Skeletal muscle cell (primary cell): ENCODE measurements at regions not wholly inside any gene's neighbourhood (a gene's known extent, or its start where the extent isn't known, plus 50 kb on each side); places are given as distances from the start of the nearest gene placed in this dataset.
"Not testable (repeated sequence)": the region's sequence is repeated elsewhere in the genome, so short reads cannot be mapped to it uniquely, and the experiment has no call there.

Experiments used
- DNase-seq: peaks from one replicate; pipeline ENCODE4 v3.0.0-alpha.2; 2010; ENCODE audit warnings: low read depth
- H3K4me3 ChIP-seq: 2 replicates; pipeline ENCODE4 v1.5.1; 2011; ENCODE audit warnings: low read depth, mild to moderate bottlenecking, control low read depth, low read length, moderate library complexity

DNA sequence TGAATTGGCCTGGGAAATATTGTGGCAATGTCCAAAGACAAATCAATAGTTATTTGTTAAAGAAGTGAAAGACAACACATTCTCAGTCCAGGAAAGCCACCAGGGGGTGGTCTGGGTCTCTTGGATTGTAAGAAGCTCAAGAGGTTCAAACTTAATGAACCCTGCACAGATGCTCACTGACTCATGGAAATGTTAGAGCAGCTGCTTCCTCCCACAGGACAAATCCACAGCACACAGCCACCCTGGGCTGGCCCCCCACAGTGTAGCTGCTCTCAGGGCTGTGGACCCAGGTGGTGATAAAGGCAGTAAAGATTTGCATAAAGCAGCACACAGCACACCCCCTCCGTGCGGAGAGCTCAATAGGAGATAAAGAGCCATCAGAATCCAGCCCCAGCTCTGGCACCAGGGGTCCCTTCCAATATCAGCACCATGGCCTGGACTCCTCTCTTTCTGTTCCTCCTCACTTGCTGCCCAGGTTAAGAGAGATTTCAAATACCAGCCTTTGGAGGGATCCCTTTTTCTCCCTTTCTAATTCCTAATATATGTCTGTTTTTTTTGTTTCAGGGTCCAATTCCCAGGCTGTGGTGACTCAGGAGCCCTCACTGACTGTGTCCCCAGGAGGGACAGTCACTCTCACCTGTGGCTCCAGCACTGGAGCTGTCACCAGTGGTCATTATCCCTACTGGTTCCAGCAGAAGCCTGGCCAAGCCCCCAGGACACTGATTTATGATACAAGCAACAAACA lies 124.8 kb downstream of the VPREB1 start:
- not testable (repeated sequence) for H3K4me3 ChIP-seq
- DNase-seq, result peak; percentile 14

DNA sequence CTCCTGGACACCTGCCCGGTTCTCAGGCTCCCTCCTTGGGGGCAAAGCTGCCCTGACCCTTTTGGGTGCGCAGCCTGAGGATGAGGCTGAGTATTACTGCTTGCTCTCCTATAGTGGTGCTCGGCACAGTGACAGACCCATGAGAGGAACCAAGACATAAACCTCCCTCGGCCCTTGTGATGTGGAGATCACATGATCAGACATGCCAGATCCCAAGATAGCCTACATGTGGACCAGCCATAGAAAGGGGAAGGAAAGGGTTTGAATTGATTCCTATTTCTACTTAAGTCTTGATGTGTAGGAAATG lies 125.3 kb downstream of the VPREB1 start:
- DNase-seq, result no peak

DNA sequence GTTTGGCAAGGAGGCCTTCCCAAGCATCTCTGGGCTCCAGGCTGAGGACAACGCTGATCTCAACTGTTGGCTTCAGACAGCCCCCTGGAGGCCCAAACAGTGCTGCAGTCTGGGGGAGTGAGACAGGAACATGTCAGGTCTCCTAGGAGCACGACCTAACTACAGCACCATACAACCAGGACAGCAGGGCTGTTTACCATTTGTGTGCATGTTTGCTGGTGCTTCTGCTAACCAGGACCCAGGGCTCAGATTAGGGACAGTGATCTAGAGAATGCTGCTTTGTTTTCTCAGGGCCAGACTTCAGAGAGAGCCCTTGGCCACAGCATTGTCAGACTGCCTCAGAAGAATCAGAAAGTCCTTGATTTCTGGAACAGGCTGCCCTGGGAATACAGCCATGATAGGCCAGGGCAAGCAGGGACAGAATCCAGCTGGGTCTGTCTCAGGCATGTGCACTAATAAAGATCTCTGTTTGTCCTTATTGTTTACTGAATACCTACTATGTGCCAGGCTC lies 126.5 kb downstream of the VPREB1 start:
- H3K4me3 ChIP-seq, result no peak overlapping the region
- no peak for DNase-seq

More for the DNA sequence above, 125.3 kb downstream of the VPREB1 start:
- no peak overlapping the region for H3K4me3 ChIP-seq

- no peak for DNase-seq
- no peak overlapping the region for H3K4me3 ChIP-seq
Observed at GRCh38 chr22:22372086-22372485, 127.5 kb downstream of the VPREB1 start.

DNA sequence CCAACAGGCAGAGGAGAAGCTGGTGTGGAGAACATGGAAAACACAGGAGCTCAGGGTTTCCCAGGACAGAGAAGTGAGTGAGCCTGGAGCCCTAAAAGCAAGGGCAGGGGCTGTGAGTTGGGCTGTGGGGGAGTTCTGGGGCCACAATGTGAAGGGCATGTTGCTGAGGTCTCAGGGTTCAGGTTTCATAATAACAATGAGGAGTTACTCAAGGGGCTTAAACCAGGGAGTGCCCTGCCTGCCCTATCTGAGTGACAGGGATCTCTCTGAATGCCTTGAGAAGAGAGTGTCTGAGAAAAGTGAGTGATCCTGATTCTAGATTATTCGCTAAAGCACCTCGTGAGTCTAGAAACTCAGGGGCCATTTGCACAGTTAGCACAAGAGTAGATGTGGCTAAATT lies 129.6 kb downstream of the VPREB1 start:
- DNase-seq, result no peak
- H3K4me3 ChIP-seq, result no peak overlapping the region

GRCh38 chr22:22374579-22374978 lies 130.0 kb downstream of the VPREB1 start:
- H3K4me3 ChIP-seq, result no peak overlapping the region
- DNase-seq, result no peak

- H3K4me3 ChIP-seq, result no peak overlapping the region
- peak; percentile 29 for DNase-seq
Observed at GRCh38 chr22:22375576-22376351, 131.2 kb downstream of the VPREB1 start.

DNA sequence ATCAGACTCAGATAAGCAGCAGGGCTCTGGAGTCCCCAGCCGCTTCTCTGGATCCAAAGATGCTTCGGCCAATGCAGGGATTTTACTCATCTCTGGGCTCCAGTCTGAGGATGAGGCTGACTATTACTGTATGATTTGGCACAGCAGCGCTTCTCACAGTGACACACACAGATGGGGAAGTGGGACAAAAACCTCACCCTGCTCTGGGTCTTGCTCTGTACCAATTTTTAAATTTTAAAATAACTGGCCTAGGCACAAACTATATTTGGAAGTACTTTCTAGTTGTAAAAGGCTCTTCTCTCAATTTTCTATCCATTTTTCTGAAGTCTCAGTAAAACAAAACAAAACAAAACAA lies 131.7 kb downstream of the VPREB1 start:
- DNase-seq, result no peak
- no peak overlapping the region for H3K4me3 ChIP-seq

- DNase-seq, result not testable (repeated sequence)
Observed at GRCh38 chr22:22376884-22377283, 131.7 kb downstream of the ZNF280B start.

GRCh38 chr22:22377335-22377734 lies 131.2 kb downstream of the ZNF280B start:
- DNase-seq, result no peak
- H3K4me3 ChIP-seq, result no peak overlapping the region

More at GRCh38 chr22:22376884-22377283, 131.7 kb downstream of the ZNF280B start:
- not testable (repeated sequence) for H3K4me3 ChIP-seq

- DNase-seq, result no peak
- no peak overlapping the region for H3K4me3 ChIP-seq
Observed at GRCh38 chr22:22378446-22379415, 129.8 kb downstream of the ZNF280B start.

DNA sequence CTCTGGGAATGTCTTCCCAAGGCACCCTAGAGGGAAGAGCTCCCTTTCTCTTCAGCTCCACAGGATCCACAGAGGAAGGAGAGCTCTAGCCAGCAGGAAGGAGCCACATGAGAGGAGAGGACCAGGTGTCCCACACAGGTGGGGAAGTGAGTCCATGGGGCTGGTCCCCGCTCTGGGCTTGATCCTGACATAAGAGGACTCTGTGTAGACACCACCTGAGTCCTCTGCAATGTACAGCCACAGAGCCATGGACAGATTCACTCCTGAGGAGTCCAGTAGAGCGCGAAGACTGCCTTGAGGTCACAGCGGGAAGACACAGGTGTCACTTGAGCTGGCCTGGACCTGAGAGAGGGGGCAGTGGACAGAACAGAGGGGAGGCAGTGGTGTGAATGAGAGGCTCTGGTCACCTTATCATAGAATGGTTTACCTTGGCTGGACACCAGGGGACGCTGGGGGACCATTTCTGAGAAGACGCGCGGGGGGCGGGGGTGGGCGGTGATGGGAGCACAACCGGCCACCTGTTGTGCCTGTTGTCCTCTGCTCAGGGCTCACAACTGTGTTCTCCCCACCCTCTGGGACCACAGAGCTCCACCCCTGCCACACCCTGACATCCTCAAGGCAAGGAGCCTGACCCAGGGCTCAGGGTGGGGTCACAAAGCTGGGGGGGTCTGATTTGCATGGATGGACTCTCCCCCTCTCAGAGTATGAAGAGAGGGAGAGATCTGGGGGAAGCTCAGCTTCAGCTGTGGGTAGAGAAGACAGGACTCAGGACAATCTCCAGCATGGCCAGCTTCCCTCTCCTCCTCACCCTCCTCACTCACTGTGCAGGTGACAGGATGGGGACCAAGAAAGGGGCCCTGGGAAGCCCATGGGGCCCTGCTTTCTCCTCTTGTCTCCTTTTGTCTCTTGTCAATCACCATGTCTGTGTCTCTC lies 128.2 kb downstream of the ZNF280B start:
- no peak for DNase-seq
- H3K4me3 ChIP-seq, result no peak overlapping the region

DNA sequence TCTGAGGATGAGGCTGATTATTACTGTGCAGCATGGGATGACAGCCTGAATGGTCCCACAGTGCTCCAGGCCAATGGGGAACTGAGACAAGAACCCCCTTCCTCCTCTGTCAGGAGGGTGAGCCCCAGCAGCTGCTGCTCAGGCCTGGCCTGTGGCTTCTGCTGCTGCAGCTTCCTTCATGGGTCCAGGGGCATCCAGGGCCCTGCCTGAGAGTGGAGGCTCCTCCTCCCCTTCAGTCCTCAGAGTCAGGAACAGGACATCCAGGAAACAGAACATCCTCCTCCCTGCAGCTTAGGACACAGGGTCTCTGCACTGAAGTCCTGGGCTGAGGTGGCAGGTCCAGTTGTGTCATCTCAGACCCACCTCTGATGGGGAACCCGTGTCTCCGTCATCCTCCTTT lies 127.2 kb downstream of the ZNF280B start:
- not testable (repeated sequence) for H3K4me3 ChIP-seq, DNase-seq

DNA sequence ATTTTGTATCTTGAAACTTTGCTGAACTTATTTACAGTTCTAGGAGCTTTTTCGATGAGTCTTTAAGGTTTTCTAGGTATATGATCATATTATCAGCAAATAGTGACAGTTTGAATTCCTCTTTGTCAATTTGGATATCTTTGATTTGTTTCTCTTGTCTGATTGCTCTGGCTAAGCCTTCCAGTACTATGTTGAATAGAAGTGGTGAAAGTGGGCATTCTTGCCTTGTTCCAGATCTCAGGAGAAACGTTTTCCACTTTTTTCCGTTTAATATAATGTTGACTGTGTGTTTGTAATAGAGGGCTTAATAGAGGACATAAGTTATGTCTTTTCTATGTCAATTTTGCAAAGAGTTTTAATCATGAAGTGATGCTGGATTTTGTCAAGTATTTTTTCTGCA lies 124.3 kb downstream of the ZNF280B start:
- no peak overlapping the region for H3K4me3 ChIP-seq
- no peak for DNase-seq

DNA sequence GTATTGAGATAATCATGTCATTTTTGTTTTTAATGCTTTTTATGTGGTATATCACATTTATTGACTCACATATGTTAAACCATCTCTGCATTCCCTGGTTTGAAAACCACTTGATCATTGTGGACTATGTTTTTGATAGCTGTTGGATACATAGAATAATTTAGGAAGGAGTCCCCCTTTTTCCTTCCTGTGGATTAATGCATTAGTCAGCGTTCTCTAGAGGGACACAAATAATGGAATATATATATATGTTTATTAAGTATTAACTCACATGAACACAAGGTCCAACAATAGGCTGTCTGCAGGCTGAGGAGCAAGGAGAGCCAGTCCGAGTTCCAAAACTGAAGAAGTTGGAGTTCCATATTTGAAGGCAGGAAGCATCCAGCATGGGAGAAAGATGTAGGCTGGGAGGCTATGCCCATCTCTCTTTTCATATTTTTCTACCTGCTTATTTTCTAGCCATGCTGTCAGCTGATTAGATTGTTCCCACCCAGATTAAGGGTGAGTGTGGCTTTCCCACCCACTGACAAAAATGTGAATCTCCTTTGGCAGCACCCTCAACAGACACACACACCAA lies 123.8 kb downstream of the ZNF280B start:
- DNase-seq, result no peak
- H3K4me3 ChIP-seq, result no peak overlapping the region

DNA sequence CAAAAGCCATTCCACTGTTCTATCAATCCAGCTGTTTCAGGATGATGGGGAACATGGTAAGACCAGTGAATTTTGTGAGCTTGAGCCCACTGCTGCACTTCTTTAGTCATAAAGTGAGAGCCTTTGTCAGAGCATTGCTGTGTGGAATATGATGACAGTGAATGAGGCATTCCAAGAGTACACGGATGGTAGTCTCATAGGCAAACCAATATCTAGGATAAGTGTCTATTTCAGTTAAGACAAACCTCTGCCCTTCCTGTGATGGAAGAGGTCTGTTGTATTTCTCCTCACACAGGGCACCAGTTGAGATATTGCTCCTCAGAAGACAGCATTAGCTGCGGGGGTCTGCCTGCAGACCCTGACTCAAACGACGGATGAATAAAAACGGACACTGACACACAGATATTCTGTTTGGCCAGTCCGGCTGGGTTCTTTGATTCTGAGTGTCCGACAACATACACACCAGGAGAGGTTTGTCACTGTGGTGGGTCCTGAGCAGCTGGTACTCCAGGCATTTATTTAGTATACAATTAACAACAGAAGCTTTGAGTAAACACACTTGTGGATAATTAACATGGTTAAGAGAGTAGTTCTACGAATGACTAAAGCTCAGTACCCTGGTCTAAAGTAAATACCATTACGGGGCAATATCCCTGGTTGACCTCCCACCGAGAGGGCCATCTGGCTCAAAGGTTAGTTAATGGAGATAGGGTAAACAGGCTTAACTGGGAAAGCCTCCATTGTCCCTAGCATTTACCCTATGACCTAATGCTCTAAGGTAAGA lies 121.7 kb downstream of the ZNF280B start:
- no peak overlapping the region for H3K4me3 ChIP-seq
- no peak for DNase-seq

GRCh38 chr22:22387386-22387736 lies 121.2 kb downstream of the ZNF280B start:
- H3K4me3 ChIP-seq, result no peak overlapping the region
- no peak for DNase-seq

GRCh38 chr22:22388090-22388489 lies 120.5 kb downstream of the ZNF280B start:
- H3K4me3 ChIP-seq, result no peak overlapping the region
- DNase-seq, result no peak
